ENCODE measurements at regions not wholly inside any gene's neighbourhood (a gene's known extent, or its start where the extent isn't known, plus 50 kb on each side); places are given as distances from the start of the nearest gene placed in this dataset.

- TF ChIP-seq CTCF (IDR thresholded peaks at IDR 0.05) (no peak), POLR2A (IDR thresholded peaks at IDR 0.05) (no peak)
Observed at GRCh38 chrX:140104760-140105159, 139.4 kb upstream of the CXorf66 start.

Measured in adrenal gland (tissue), 5 donors.